Urothelium cell line (cell line): ENCODE measurements at regions not wholly inside any gene's neighbourhood (a gene's known extent, or its start where the extent isn't known, plus 50 kb on each side); places are given as distances from the start of the nearest gene placed in this dataset.
"Not testable (repeated sequence)": the region's sequence is repeated elsewhere in the genome, so short reads cannot be mapped to it uniquely, and the experiment has no call there.

Experiments used
- DNase-seq: peaks from one replicate; pipeline ENCODE4 v3.0.0; 2011; ENCODE audit warnings: low spot score, mixed read lengths
- FAIRE-seq: peaks from 2 replicates; lab custom pipeline; 2011; peaks lifted over from hg19 to GRCh38; lab: Jason Lieb, UNC

- DNase-seq, result no peak
- no peak for FAIRE-seq
Observed at GRCh38 chr2:14751581-14751980, 119.1 kb downstream of the LRATD1 start.

GRCh38 chr2:14752295-14752694, 119.8 kb downstream of the LRATD1 start:
- FAIRE-seq (no peak), DNase-seq (no peak)

- DNase-seq, result peak; percentile 23
- FAIRE-seq, result no peak
Observed at GRCh38 chr2:14756122-14756541, 123.6 kb downstream of the LRATD1 start.

- DNase-seq (peak; percentile 82), FAIRE-seq (peak; percentile 37)
Observed at GRCh38 chr2:14756981-14757657, 124.6 kb downstream of the LRATD1 start.

GRCh38 chr2:14759082-14759481, 126.6 kb downstream of the LRATD1 start:
- FAIRE-seq (no peak), DNase-seq (no peak)

- DNase-seq (no peak), FAIRE-seq (no peak)
Observed at GRCh38 chr2:14760169-14760568, 127.7 kb downstream of the LRATD1 start.

GRCh38 chr2:14761118-14761517, 128.6 kb downstream of the LRATD1 start:
- DNase-seq (no peak), FAIRE-seq (no peak)

- no peak for FAIRE-seq
Observed at GRCh38 chr2:14773696-14774095, 141.2 kb downstream of the LRATD1 start.

GRCh38 chr2:14774436-14774968, 142.0 kb downstream of the LRATD1 start:
- no peak for DNase-seq
- no peak for FAIRE-seq

More at GRCh38 chr2:14773696-14774095, 141.2 kb downstream of the LRATD1 start:
- no peak for DNase-seq

GRCh38 chr2:14776216-14776615, 143.7 kb downstream of the LRATD1 start:
- FAIRE-seq, result no peak
- DNase-seq, result no peak

- FAIRE-seq (peak; percentile 44), DNase-seq (peak; percentile 32)
Observed at GRCh38 chr2:14778015-14778414, 145.5 kb downstream of the LRATD1 start.

- FAIRE-seq (no peak), DNase-seq (no peak)
Observed at GRCh38 chr2:14779252-14779651, 146.7 kb downstream of the LRATD1 start.

- DNase-seq, result no peak
Observed at GRCh38 chr2:14781142-14781541, 148.6 kb downstream of the LRATD1 start.

GRCh38 chr2:14788814-14789213, 156.3 kb downstream of the LRATD1 start:
- DNase-seq, FAIRE-seq: not testable (repeated sequence)

More at GRCh38 chr2:14781142-14781541, 148.6 kb downstream of the LRATD1 start:
- no peak for FAIRE-seq

GRCh38 chr2:14790041-14790640, 157.6 kb downstream of the LRATD1 start:
- FAIRE-seq (no peak), DNase-seq (no peak)

- DNase-seq (no peak), FAIRE-seq (peak; percentile 27)
Observed at GRCh38 chr2:14803994-14804393, 171.5 kb downstream of the LRATD1 start.

- DNase-seq, result no peak
- FAIRE-seq, result no peak
Observed at GRCh38 chr2:14804902-14805301, 172.4 kb downstream of the LRATD1 start.

GRCh38 chr2:14806613-14807012, 174.1 kb downstream of the LRATD1 start:
- DNase-seq (no peak), FAIRE-seq (no peak)

- no peak for FAIRE-seq
- no peak for DNase-seq
Observed at GRCh38 chr2:14815201-14815600, 182.7 kb downstream of the LRATD1 start.

- no peak for DNase-seq
- no peak for FAIRE-seq
Observed at GRCh38 chr2:14816069-14817060, 183.8 kb downstream of the LRATD1 start.

- DNase-seq (no peak), FAIRE-seq (no peak)
Observed at GRCh38 chr2:14817848-14818247, 185.3 kb downstream of the LRATD1 start.
